WI38 (cell line): ENCODE measurements at regions not wholly inside any gene's neighbourhood (a gene's known extent, or its start where the extent isn't known, plus 50 kb on each side); places are given as distances from the start of the nearest gene placed in this dataset.

ENCODE experiments used
- H3K4me3 ChIP-seq: 2 replicates; pipeline ENCODE4 v1.5.1; 2011; ENCODE audit warnings: low read depth, mild to moderate bottlenecking, control low read depth, low read length
- TF ChIP-seq, protein P1 (sequence below): IDR thresholded peaks from 2 replicates; pipeline ENCODE4 v1.5.1; 2012; ENCODE audit warnings: low read depth, mild to moderate bottlenecking, control low read depth, low read length

DNA sequence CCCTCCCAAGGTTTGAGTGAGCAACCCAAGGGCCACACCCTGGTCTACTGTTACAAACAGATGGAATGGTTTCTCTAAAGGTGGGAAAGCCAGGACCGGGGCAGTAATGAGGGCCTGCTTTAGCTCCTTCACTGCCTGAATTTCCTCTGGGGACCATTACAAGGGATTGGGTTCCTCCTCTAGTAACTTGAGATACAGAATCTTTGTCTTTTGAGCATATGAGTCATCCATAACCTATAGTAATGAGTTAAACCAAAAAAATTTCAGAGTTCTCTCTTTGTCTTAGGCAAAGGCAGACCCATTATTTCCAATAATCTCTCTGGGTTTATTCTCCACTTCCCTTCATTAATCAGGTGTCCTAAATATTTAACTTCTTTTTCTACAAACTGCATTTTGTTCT, 618.8 kb downstream of the HINT1 start:
- TF ChIP-seq, protein P1, sequence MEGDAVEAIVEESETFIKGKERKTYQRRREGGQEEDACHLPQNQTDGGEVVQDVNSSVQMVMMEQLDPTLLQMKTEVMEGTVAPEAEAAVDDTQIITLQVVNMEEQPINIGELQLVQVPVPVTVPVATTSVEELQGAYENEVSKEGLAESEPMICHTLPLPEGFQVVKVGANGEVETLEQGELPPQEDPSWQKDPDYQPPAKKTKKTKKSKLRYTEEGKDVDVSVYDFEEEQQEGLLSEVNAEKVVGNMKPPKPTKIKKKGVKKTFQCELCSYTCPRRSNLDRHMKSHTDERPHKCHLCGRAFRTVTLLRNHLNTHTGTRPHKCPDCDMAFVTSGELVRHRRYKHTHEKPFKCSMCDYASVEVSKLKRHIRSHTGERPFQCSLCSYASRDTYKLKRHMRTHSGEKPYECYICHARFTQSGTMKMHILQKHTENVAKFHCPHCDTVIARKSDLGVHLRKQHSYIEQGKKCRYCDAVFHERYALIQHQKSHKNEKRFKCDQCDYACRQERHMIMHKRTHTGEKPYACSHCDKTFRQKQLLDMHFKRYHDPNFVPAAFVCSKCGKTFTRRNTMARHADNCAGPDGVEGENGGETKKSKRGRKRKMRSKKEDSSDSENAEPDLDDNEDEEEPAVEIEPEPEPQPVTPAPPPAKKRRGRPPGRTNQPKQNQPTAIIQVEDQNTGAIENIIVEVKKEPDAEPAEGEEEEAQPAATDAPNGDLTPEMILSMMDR = no peak
- no peak overlapping the region for H3K4me3 ChIP-seq

DNA sequence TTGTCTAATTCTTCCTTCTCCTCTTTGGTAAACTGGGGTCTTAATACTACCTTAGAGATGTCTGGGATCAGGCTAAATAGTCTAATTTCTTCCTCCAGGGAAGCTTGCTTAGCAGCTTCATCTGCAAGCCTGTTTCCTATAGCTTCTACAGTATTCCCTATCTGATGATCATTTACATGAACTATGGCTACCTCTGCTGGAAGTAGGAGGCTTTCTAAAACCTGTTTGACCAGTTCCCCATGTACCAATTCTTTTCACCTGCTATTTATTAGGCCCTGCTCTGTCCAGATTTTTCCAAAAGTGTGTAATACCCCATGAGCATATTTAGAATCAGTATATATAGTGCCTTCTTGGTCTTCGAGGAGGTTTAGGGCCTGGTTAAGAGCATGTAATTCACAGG, 619.8 kb downstream of the HINT1 start:
- H3K4me3 ChIP-seq = no peak overlapping the region
- TF ChIP-seq, protein P1 = no peak

DNA sequence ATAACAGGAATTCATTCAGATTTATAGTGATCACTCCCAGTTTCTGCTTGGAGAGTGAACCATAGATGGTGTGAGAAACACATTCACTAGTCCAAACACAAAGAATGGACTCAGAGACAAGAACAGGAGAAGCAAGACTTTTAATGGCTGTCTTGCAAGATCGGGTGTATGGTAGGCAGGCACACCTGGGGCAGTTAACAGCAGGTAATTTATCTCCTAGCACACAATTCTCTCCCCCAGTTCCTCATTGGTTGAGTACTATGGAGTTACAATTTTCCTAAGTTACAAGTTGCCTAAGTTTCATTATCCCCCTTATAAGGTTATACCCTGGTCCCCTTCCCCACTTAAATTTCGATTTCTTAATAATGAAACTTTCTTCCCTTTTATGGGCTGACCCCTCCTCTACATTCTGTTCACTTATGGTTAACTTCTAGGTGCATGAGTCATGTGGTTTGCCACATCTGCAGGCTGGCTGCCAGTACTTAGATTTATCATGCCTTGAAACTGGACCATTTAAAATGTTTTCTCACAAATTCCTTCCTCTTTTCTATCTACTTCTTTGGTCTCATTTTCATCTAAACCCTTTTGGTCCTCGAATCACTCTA, 623.3 kb downstream of the HINT1 start:
- no peak overlapping the region for H3K4me3 ChIP-seq
- TF ChIP-seq, protein P1 = no peak

- TF ChIP-seq, protein P1 = no peak
- no peak overlapping the region for H3K4me3 ChIP-seq
These were observed 628.4 kb downstream of the HINT1 start for GRCh38 chr5:130536691-130537090.

- no peak overlapping the region for H3K4me3 ChIP-seq
- TF ChIP-seq, protein P1 = no peak
These were observed 628.5 kb downstream of the CHSY3 start for GRCh38 chr5:130532786-130533185.

DNA sequence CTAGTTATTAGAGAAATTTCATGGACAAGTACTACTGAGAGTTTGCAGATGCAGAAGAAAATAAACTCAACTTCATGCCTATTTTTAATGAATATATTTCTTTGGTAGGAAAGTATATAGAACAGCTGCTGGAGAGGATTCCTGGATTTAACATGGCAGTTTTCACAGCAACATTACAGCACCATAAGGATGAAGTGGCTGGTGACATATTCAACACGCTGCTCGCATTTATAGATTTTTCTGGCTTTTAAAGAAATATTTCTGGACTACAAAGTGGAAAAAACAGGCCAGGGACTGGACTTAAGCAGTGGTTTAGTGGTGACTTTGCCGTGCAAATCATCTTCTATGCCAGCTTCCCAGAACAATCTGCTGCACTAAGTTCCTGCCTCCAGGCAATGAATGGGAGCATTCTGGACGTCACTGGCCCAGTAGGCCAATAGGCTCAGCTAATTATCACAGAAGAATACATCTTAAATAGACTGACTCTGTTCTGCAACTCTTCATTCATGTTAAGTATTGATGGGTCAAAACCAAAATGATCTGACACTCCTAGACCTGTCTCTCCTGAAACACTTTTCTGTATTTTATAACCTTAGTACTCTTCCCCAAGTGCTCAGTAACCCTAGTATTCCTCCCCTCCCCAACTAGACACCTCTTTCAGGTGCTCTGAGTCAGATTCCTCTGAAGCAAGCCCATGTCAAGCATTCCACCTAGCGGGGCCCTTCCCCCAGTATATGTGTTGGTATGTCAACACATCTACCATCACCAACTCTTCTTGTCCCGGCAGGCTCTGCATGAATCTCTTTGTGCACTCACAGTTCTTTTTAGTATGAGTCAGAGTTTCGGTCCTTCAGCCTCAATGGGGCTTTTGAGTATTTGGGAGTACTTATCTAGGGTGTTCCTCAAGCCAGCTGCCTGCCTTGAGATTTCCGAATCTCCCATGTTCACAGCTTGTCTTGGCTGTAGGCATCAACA, 625.5 kb downstream of the CHSY3 start:
- no peak overlapping the region for H3K4me3 ChIP-seq
- TF ChIP-seq, protein P1 = no peak

GRCh38 chr5:130529111-130529510, 624.8 kb downstream of the CHSY3 start:
- TF ChIP-seq, protein P1 = no peak
- no peak overlapping the region for H3K4me3 ChIP-seq
